CD4-positive, alpha-beta T cell treated with Interleukin-6 for 4 hours (primary cell): ENCODE measurements at regions not wholly inside any gene's neighbourhood (a gene's known extent, or its start where the extent isn't known, plus 50 kb on each side); places are given as distances from the start of the nearest gene placed in this dataset.
"Not testable (repeated sequence)": the region's sequence is repeated elsewhere in the genome, so short reads cannot be mapped to it uniquely, and the experiment has no call there.

Source experiments
- DNase-seq: peaks from one replicate; pipeline ENCODE4 v3.0.0-alpha.2; 2020; ENCODE audit warnings: mixed read lengths

GRCh38 chr5:128667751-128668150 is 129.7 kb upstream of the FBN2 start:
- no peak for DNase-seq

GRCh38 chr5:128668921-128669320 is 130.9 kb upstream of the FBN2 start:
- no peak for DNase-seq

- DNase-seq = no peak
Observed at GRCh38 chr5:128669803-128670202, 131.8 kb upstream of the FBN2 start.

- DNase-seq = no peak
Observed at GRCh38 chr5:128671943-128672342, 133.9 kb upstream of the FBN2 start.

- DNase-seq = no peak
Observed at GRCh38 chr5:128673000-128673399, 135.0 kb upstream of the FBN2 start.

- DNase-seq = no peak
Observed at GRCh38 chr5:128673411-128673957, 135.4 kb upstream of the FBN2 start.

- DNase-seq = no peak
Observed at GRCh38 chr5:128673970-128674369, 135.9 kb upstream of the FBN2 start.

GRCh38 chr5:128674837-128675446 is 136.9 kb upstream of the FBN2 start:
- peak; percentile 8 for DNase-seq

GRCh38 chr5:128681096-128681495 is 143.1 kb upstream of the FBN2 start:
- no peak for DNase-seq

- DNase-seq = no peak
Observed at GRCh38 chr5:128681764-128682592, 143.9 kb upstream of the FBN2 start.

- no peak for DNase-seq
Observed at GRCh38 chr5:128682669-128683068, 144.6 kb upstream of the FBN2 start.

- no peak for DNase-seq
Observed at GRCh38 chr5:128684961-128685360, 146.9 kb upstream of the FBN2 start.

GRCh38 chr5:128687930-128688329 is 149.9 kb upstream of the FBN2 start:
- DNase-seq = no peak

GRCh38 chr5:128693764-128694163 is 155.7 kb upstream of the FBN2 start:
- no peak for DNase-seq

- no peak for DNase-seq
Observed at GRCh38 chr5:128695791-128696530, 157.9 kb upstream of the FBN2 start.

- no peak for DNase-seq
Observed at GRCh38 chr5:128701301-128701700, 163.3 kb upstream of the FBN2 start.

GRCh38 chr5:128703322-128703721 is 165.3 kb upstream of the FBN2 start:
- DNase-seq = no peak

- DNase-seq = no peak
Observed at GRCh38 chr5:128706269-128706668, 168.2 kb upstream of the FBN2 start.

GRCh38 chr5:128708841-128709240 is 170.8 kb upstream of the FBN2 start:
- DNase-seq = no peak

GRCh38 chr5:128711216-128711615 is 173.2 kb upstream of the FBN2 start:
- DNase-seq = no peak

GRCh38 chr5:128714551-128714950 is 176.5 kb upstream of the FBN2 start:
- no peak for DNase-seq

- no peak for DNase-seq
Observed at GRCh38 chr5:128722551-128722950, 184.5 kb upstream of the FBN2 start.

- DNase-seq = not testable (repeated sequence)
Observed at GRCh38 chr5:128730021-128730420, 192.0 kb upstream of the FBN2 start.

- not testable (repeated sequence) for DNase-seq
Observed at GRCh38 chr5:128735656-128736055, 197.6 kb upstream of the FBN2 start.
